ENCODE measurements at regions not wholly inside any gene's neighbourhood (a gene's known extent, or its start where the extent isn't known, plus 50 kb on each side); places are given as distances from the start of the nearest gene placed in this dataset.

GRCh38 chr2:30351949-30352348 is 95.1 kb upstream of the LCLAT1 start:
- no peak for DNase-seq
- intact Hi-C loops (cut with DNase I; ENCODE audit: low total_unique reads) = no loop called here
- H3K36me3 ChIP-seq = no peaks in the 10 kb centered on the region
- TF ChIP-seq CTCF (IDR thresholded peaks at IDR 0.05) = no peak
- no peak overlapping the region for H3K4me3 ChIP-seq
- H3K27ac ChIP-seq = no peak overlapping the region
- H3K27me3 ChIP-seq = no peaks in the 10 kb centered on the region
- peaks cover 0 to 19% (median 9%) of the 10 kb centered on the region in 4 donors for H3K4me1 ChIP-seq
- no peaks in the 10 kb centered on the region for H3K9me3 ChIP-seq

GRCh38 chr2:30354150-30354549 is 92.9 kb upstream of the LCLAT1 start:
- H3K27me3 ChIP-seq = no peaks in the 10 kb centered on the region
- H3K27ac ChIP-seq = no peak overlapping the region
- H3K4me3 ChIP-seq = no peak overlapping the region
- H3K4me1 ChIP-seq = peaks cover 0 to 3% (median 2%) of the 10 kb centered on the region in 4 donors
- no peak for TF ChIP-seq CTCF (IDR thresholded peaks at IDR 0.05)
- intact Hi-C loops (cut with DNase I; ENCODE audit: low total_unique reads) = no loop called here
- no peaks in the 10 kb centered on the region for H3K9me3 ChIP-seq
- no peak for DNase-seq
- H3K36me3 ChIP-seq = no peaks in the 10 kb centered on the region

- H3K4me1 ChIP-seq = peaks cover 3 to 8% (median 6%) of the 10 kb centered on the region in 4 donors
- H3K27me3 ChIP-seq = no peaks in the 10 kb centered on the region
- no peak overlapping the region for H3K4me3 ChIP-seq
- intact Hi-C loops (cut with DNase I; ENCODE audit: low total_unique reads) = no loop called here
- no peaks in the 10 kb centered on the region for H3K36me3 ChIP-seq
- no peaks in the 10 kb centered on the region for H3K9me3 ChIP-seq
- TF ChIP-seq CTCF (IDR thresholded peaks at IDR 0.05) = no peak
- DNase-seq = no peak
- no peak overlapping the region for H3K27ac ChIP-seq
Measured at GRCh38 chr2:30354621-30355020, 92.4 kb upstream of the LCLAT1 start.

GRCh38 chr2:30355306-30355705 is 91.7 kb upstream of the LCLAT1 start:
- Histone ChIP-seq H3K27ac (no peak overlapping the region), H3K27me3 (no peaks in the 10 kb centered on the region), H3K4me1 (peaks cover 7 to 15% (median 13%) of the 10 kb centered on the region in 4 donors), H3K9me3 (no peaks in the 10 kb centered on the region), H3K4me3 (no peak overlapping the region), H3K36me3 (no peaks in the 10 kb centered on the region)
- intact Hi-C loops (cut with DNase I; ENCODE audit: low total_unique reads) = no loop called here
- TF ChIP-seq CTCF (IDR thresholded peaks at IDR 0.05) = no peak
- no peak for DNase-seq

- Histone ChIP-seq H3K4me1 (peaks cover 7 to 23% (median 20%) of the 10 kb centered on the region in 4 donors), H3K27me3 (no peaks in the 10 kb centered on the region), H3K27ac (no peak overlapping the region), H3K4me3 (no peak overlapping the region), H3K9me3 (no peaks in the 10 kb centered on the region), H3K36me3 (no peaks in the 10 kb centered on the region)
- intact Hi-C loops (cut with DNase I; ENCODE audit: low total_unique reads) = no loop called here
- no peak for DNase-seq
- no peak for TF ChIP-seq CTCF (IDR thresholded peaks at IDR 0.05)
Measured at GRCh38 chr2:30356071-30356470, 91.0 kb upstream of the LCLAT1 start.

GRCh38 chr2:30356776-30357175 is 90.3 kb upstream of the LCLAT1 start:
- TF ChIP-seq CTCF (IDR thresholded peaks at IDR 0.05) = no peak
- Histone ChIP-seq H3K27ac (no peak overlapping the region), H3K36me3 (no peaks in the 10 kb centered on the region), H3K27me3 (no peaks in the 10 kb centered on the region), H3K9me3 (no peaks in the 10 kb centered on the region), H3K4me1 (peaks cover 7 to 30% (median 27%) of the 10 kb centered on the region in 4 donors), H3K4me3 (no peak overlapping the region)
- intact Hi-C loops (cut with DNase I; ENCODE audit: low total_unique reads) = no loop called here
- DNase-seq = no peak
